Naive thymus-derived CD8-positive, alpha-beta T cell (primary cell): ENCODE measurements at regions not wholly inside any gene's neighbourhood (a gene's known extent, or its start where the extent isn't known, plus 50 kb on each side); places are given as distances from the start of the nearest gene placed in this dataset.

Experiments
- ATAC-seq, 2 donors: fragments of 150-1000 bp; cut with Tn5 transposase in 1 of 2; sonication (Bioruptor Pico), chemical (Tn5 transposase) in 1 of 2; 1 replicate in 1 of 2; 2 replicates in 1 of 2; pipeline ENCODE4 v1.10.0; 2021; ENCODE audit warnings: mild to moderate bottlenecking in 2 of 2, moderate library complexity in 2 of 2
- POLR2A ChIA-PET: fragments of 350-600 bp; sonication (Branson Sonifier 250); formaldehyde crosslinking; loops from one replicate; lab custom pipeline; 2021; ENCODE audit warnings: antibody characterized with exemption; lab: Charles Lee
- DNase-seq, 10 donors: peaks; one replicate each; pipeline versions ENCODE4 v3.0.0 to v3.0.0-alpha.2; 2020 to 2022
- H3K27ac Mint-ChIP-seq, 10 donors: one replicate each; pipeline ENCODE4 v1.8.0; 2020 to 2022; ENCODE audit warnings: mild to moderate bottlenecking in 10 of 10, mixed read lengths in 10 of 10, moderate library complexity in 4 of 10, inconsistent platforms in 1 of 10
- H3K27me3 Mint-ChIP-seq, 5 donors: one replicate each; pipeline ENCODE4 v1.8.0; 2021 to 2022; ENCODE audit warnings: mixed read lengths in 5 of 5
- H3K36me3 Mint-ChIP-seq, 3 donors: one replicate each; pipeline ENCODE4 v1.8.0; 2020 to 2022; ENCODE audit warnings: mixed read lengths in 3 of 3, mild to moderate bottlenecking in 2 of 3, inconsistent platforms in 1 of 3
- H3K4me1 Mint-ChIP-seq, 4 donors: one replicate each; pipeline ENCODE4 v1.8.0; 2021 to 2022; ENCODE audit warnings: mixed read lengths in 4 of 4
- H3K4me3 Mint-ChIP-seq, 10 donors: one replicate each; pipeline ENCODE4 v1.8.0; 2020 to 2022; ENCODE audit warnings: mild to moderate bottlenecking in 10 of 10, mixed read lengths in 10 of 10, moderate library complexity in 6 of 10, inconsistent platforms in 1 of 10
- H3K9me3 Mint-ChIP-seq, 9 donors: one replicate each; pipeline ENCODE4 v1.8.0; 2020 to 2022; ENCODE audit warnings: mixed read lengths in 9 of 9, mild to moderate bottlenecking in 3 of 9, inconsistent platforms in 1 of 9, moderate library complexity in 1 of 9

GRCh38 chr4:104073229-104073628 is 353.4 kb upstream of the TACR3 start:
- POLR2A ChIA-PET, result no interaction called here

GRCh38 chr4:104066533-104066932 is 346.7 kb upstream of the TACR3 start:
- no peak for DNase-seq
- H3K27me3 Mint-ChIP-seq, result no peaks in the 10 kb centered on the region
- H3K27ac Mint-ChIP-seq, result no peak overlapping the region
- ATAC-seq, result no peak
- no peaks in the 10 kb centered on the region for H3K4me1 Mint-ChIP-seq
- POLR2A ChIA-PET, result no interaction called here
- no peak overlapping the region for H3K4me3 Mint-ChIP-seq
- no peaks in the 10 kb centered on the region for H3K36me3 Mint-ChIP-seq
- peaks cover 0 to 4% (median 0%) of the 10 kb centered on the region in 9 donors for H3K9me3 Mint-ChIP-seq

More at GRCh38 chr4:104073229-104073628, 353.4 kb upstream of the TACR3 start:
- DNase-seq (no peak), ATAC-seq (no peak)
- no peak overlapping the region for H3K4me3 Mint-ChIP-seq
- H3K27me3 Mint-ChIP-seq, result no peaks in the 10 kb centered on the region
- no peaks in the 10 kb centered on the region for H3K4me1 Mint-ChIP-seq
- H3K36me3 Mint-ChIP-seq, result no peaks in the 10 kb centered on the region
- peaks cover 0 to 4% (median 0%) of the 10 kb centered on the region in 9 donors for H3K9me3 Mint-ChIP-seq
- no peak overlapping the region for H3K27ac Mint-ChIP-seq

- Mint-ChIP-seq H3K4me1 (no peaks in the 10 kb centered on the region), H3K36me3 (no peaks in the 10 kb centered on the region), H3K4me3 (no peak overlapping the region), H3K9me3 (peaks cover 0 to 3% (median 0%) of the 10 kb centered on the region in 9 donors), H3K27ac (no peak overlapping the region), H3K27me3 (peaks cover 0 to 2% (median 0%) of the 10 kb centered on the region in 5 donors)
- no peak for ATAC-seq
- POLR2A ChIA-PET, result no interaction called here
- DNase-seq, result peak in 2 of 10 donors; percentile 0 to 7
Observed at GRCh38 chr4:104064646-104065577, 345.1 kb upstream of the TACR3 start.

GRCh38 chr4:104063341-104063740 is 343.6 kb upstream of the TACR3 start:
- Mint-ChIP-seq H3K36me3 (no peaks in the 10 kb centered on the region), H3K27me3 (peaks cover 0 to 2% (median 0%) of the 10 kb centered on the region in 5 donors), H3K9me3 (no peaks in the 10 kb centered on the region), H3K4me1 (no peaks in the 10 kb centered on the region), H3K27ac (no peak overlapping the region), H3K4me3 (no peak overlapping the region)
- ATAC-seq, result no peak
- DNase-seq, result no peak
- POLR2A ChIA-PET, result no interaction called here

GRCh38 chr4:104044369-104044768 is 324.6 kb upstream of the TACR3 start:
- Mint-ChIP-seq H3K9me3 (peaks cover 0 to 11% (median 2%) of the 10 kb centered on the region in 9 donors), H3K27me3 (no peaks in the 10 kb centered on the region), H3K4me1 (no peaks in the 10 kb centered on the region), H3K4me3 (no peak overlapping the region), H3K27ac (no peak overlapping the region), H3K36me3 (no peaks in the 10 kb centered on the region)
- no peak for ATAC-seq
- no peak for DNase-seq
- POLR2A ChIA-PET, result no interaction called here

GRCh38 chr4:104032896-104033295 is 313.1 kb upstream of the TACR3 start:
- no peaks in the 10 kb centered on the region for H3K36me3 Mint-ChIP-seq
- no peaks in the 10 kb centered on the region for H3K27me3 Mint-ChIP-seq
- no peak for DNase-seq
- POLR2A ChIA-PET, result no interaction called here
- no peak overlapping the region for H3K27ac Mint-ChIP-seq
- no peak for ATAC-seq
- H3K4me1 Mint-ChIP-seq, result no peaks in the 10 kb centered on the region
- H3K9me3 Mint-ChIP-seq, result peaks cover 0 to 9% (median 0%) of the 10 kb centered on the region in 9 donors
- no peak overlapping the region for H3K4me3 Mint-ChIP-seq

- H3K9me3 Mint-ChIP-seq, result peaks cover 0 to 2% (median 0%) of the 10 kb centered on the region in 9 donors
- H3K27me3 Mint-ChIP-seq, result no peaks in the 10 kb centered on the region
- H3K4me3 Mint-ChIP-seq, result no peak overlapping the region
- no peaks in the 10 kb centered on the region for H3K36me3 Mint-ChIP-seq
- ATAC-seq (no peak), DNase-seq (no peak)
- no peaks in the 10 kb centered on the region for H3K4me1 Mint-ChIP-seq
- POLR2A ChIA-PET, result no interaction called here
- H3K27ac Mint-ChIP-seq, result no peak overlapping the region
Observed at GRCh38 chr4:104025251-104025650, 305.5 kb upstream of the TACR3 start.

GRCh38 chr4:104022831-104023230 is 303.0 kb upstream of the TACR3 start:
- Mint-ChIP-seq H3K36me3 (no peaks in the 10 kb centered on the region), H3K9me3 (peaks cover 0 to 3% (median 0%) of the 10 kb centered on the region in 9 donors), H3K27me3 (peaks cover 0 to 1% (median 0%) of the 10 kb centered on the region in 5 donors), H3K4me3 (no peak overlapping the region), H3K4me1 (no peaks in the 10 kb centered on the region), H3K27ac (no peak overlapping the region)
- ATAC-seq, result no peak
- POLR2A ChIA-PET, result no interaction called here
- no peak for DNase-seq

GRCh38 chr4:104022226-104022625 is 302.4 kb upstream of the TACR3 start:
- ATAC-seq (no peak), DNase-seq (no peak)
- no peak overlapping the region for H3K4me3 Mint-ChIP-seq
- H3K36me3 Mint-ChIP-seq, result no peaks in the 10 kb centered on the region
- H3K27ac Mint-ChIP-seq, result no peak overlapping the region
- peaks cover 0 to 3% (median 0%) of the 10 kb centered on the region in 5 donors for H3K27me3 Mint-ChIP-seq
- POLR2A ChIA-PET, result no interaction called here
- no peaks in the 10 kb centered on the region for H3K4me1 Mint-ChIP-seq
- peaks cover 0 to 3% (median 0%) of the 10 kb centered on the region in 9 donors for H3K9me3 Mint-ChIP-seq

- no peak for DNase-seq
- H3K27ac Mint-ChIP-seq, result no peak overlapping the region
- no peak for ATAC-seq
- POLR2A ChIA-PET, result no interaction called here
- H3K36me3 Mint-ChIP-seq, result no peaks in the 10 kb centered on the region
- H3K9me3 Mint-ChIP-seq, result peaks cover 0 to 3% (median 0%) of the 10 kb centered on the region in 9 donors
- H3K27me3 Mint-ChIP-seq, result peaks cover 0 to 3% (median 0%) of the 10 kb centered on the region in 5 donors
- H3K4me3 Mint-ChIP-seq, result no peak overlapping the region
- H3K4me1 Mint-ChIP-seq, result no peaks in the 10 kb centered on the region
Observed at GRCh38 chr4:104020641-104021040, 300.9 kb upstream of the TACR3 start.

GRCh38 chr4:104017213-104017612 is 297.4 kb upstream of the TACR3 start:
- no peaks in the 10 kb centered on the region for H3K36me3 Mint-ChIP-seq
- H3K27me3 Mint-ChIP-seq, result peaks cover 0 to 3% (median 0%) of the 10 kb centered on the region in 5 donors
- POLR2A ChIA-PET, result no interaction called here
- H3K4me1 Mint-ChIP-seq, result no peaks in the 10 kb centered on the region
- ATAC-seq (no peak), DNase-seq (no peak)
- no peak overlapping the region for H3K27ac Mint-ChIP-seq
- peaks cover 0 to 3% (median 0%) of the 10 kb centered on the region in 9 donors for H3K9me3 Mint-ChIP-seq
- no peak overlapping the region for H3K4me3 Mint-ChIP-seq

- Mint-ChIP-seq H3K4me3 (no peak overlapping the region), H3K36me3 (no peaks in the 10 kb centered on the region), H3K27ac (no peak overlapping the region), H3K4me1 (no peaks in the 10 kb centered on the region), H3K9me3 (peaks cover 0 to 3% (median 0%) of the 10 kb centered on the region in 9 donors), H3K27me3 (peaks cover 0 to 3% (median 0%) of the 10 kb centered on the region in 5 donors)
- no peak for DNase-seq
- no peak for ATAC-seq
- POLR2A ChIA-PET, result no interaction called here
Observed at GRCh38 chr4:104015680-104016079, 295.9 kb upstream of the TACR3 start.

GRCh38 chr4:104010722-104011121 is 290.9 kb upstream of the TACR3 start:
- H3K27ac Mint-ChIP-seq, result no peak overlapping the region
- H3K4me3 Mint-ChIP-seq, result no peak overlapping the region
- no peaks in the 10 kb centered on the region for H3K4me1 Mint-ChIP-seq
- peaks cover 0 to 9% (median 0%) of the 10 kb centered on the region in 9 donors for H3K9me3 Mint-ChIP-seq
- POLR2A ChIA-PET, result no interaction called here
- no peaks in the 10 kb centered on the region for H3K36me3 Mint-ChIP-seq
- DNase-seq, result no peak
- ATAC-seq, result no peak
- no peaks in the 10 kb centered on the region for H3K27me3 Mint-ChIP-seq
